Keratinocyte (primary cell): ENCODE measurements at regions not wholly inside any gene's neighbourhood (a gene's known extent, or its start where the extent isn't known, plus 50 kb on each side); places are given as distances from the start of the nearest gene placed in this dataset.

Source experiments
- DNase-seq: peaks from one replicate; pipeline ENCODE4 v3.0.0-alpha.2; 2011; ENCODE audit warnings: low read depth, missing footprints, low spot score
- FAIRE-seq: peaks from 2 replicates; lab custom pipeline; 2011; peaks lifted over from hg19 to GRCh38; lab: Jason Lieb, UNC
- H2AFZ ChIP-seq: 2 replicates; pipeline ENCODE4 v1.6.0; 2012; ENCODE audit warnings: low read length, control low read depth, inconsistent platforms; ENCODE audit not compliant: control insufficient read depth
- H3K27ac ChIP-seq: 2 replicates; pipeline ENCODE4 v1.5.1; 2011; ENCODE audit warnings: low read length; ENCODE audit not compliant: control insufficient read depth, insufficient read depth
- H3K27me3 ChIP-seq: 3 replicates; pipeline ENCODE4 v1.6.0; 2011; ENCODE audit warnings: low read length; ENCODE audit not compliant: control insufficient read depth, insufficient read depth; ENCODE audit errors: extremely low read depth
- H3K36me3 ChIP-seq, 2 experiments: 2 replicates in 1 of 2; 3 replicates in 1 of 2; pipeline ENCODE4 v1.5.1; 2011; ENCODE audit warnings: low read length in 2 of 2, mild to moderate bottlenecking in 1 of 2; ENCODE audit not compliant: control insufficient read depth in 2 of 2, insufficient read depth in 2 of 2; ENCODE audit errors: extremely low read depth in 1 of 2
- H3K4me1 ChIP-seq: 3 replicates; pipeline ENCODE4 v1.5.1; 2011; ENCODE audit warnings: low read length; ENCODE audit not compliant: control insufficient read depth, insufficient read depth; ENCODE audit errors: extremely low read depth
- H3K4me2 ChIP-seq: 3 replicates; pipeline ENCODE4 v1.6.0; 2011; ENCODE audit warnings: low read depth, low read length; ENCODE audit not compliant: control insufficient read depth, insufficient read depth; ENCODE audit errors: extremely low read depth
- H3K4me3 ChIP-seq, 3 experiments: fragments of 200-600 bp in 1 of 3; sonication (generic) in 1 of 3; 2 replicates in 2 of 3; 3 replicates in 1 of 3; pipeline ENCODE4 v1.5.1; 2011 to 2016; ENCODE audit warnings: low read length in 3 of 3, mild to moderate bottlenecking in 3 of 3, control low read depth in 2 of 3, inconsistent platforms in 1 of 3, low read depth in 1 of 3, mixed read lengths in 1 of 3, mixed run types in 1 of 3, moderate library complexity in 1 of 3; ENCODE audit not compliant: control insufficient read depth in 2 of 3, insufficient read depth in 2 of 3; ENCODE audit errors: extremely low read depth in 1 of 3
- H3K79me2 ChIP-seq: 2 replicates; pipeline ENCODE4 v1.6.0; 2012; ENCODE audit warnings: low read length; ENCODE audit not compliant: control insufficient read depth, insufficient read depth
- H3K9ac ChIP-seq: 3 replicates; pipeline ENCODE4 v1.6.0; 2011; ENCODE audit warnings: low read length; ENCODE audit not compliant: control insufficient read depth, insufficient read depth; ENCODE audit errors: extremely low read depth
- H3K9me1 ChIP-seq: 3 replicates; pipeline ENCODE4 v1.6.0; 2011; ENCODE audit warnings: low read length; ENCODE audit not compliant: control insufficient read depth, insufficient read depth; ENCODE audit errors: extremely low read depth
- H3K9me3 ChIP-seq: 2 replicates; pipeline ENCODE4 v1.5.1; 2012; ENCODE audit warnings: low read depth, low read length; ENCODE audit not compliant: control insufficient read depth
- H4K20me1 ChIP-seq: 3 replicates; pipeline ENCODE4 v1.6.0; 2011; ENCODE audit warnings: low read length; ENCODE audit not compliant: control insufficient read depth, insufficient read depth; ENCODE audit errors: extremely low read depth
- EZH2 ChIP-seq: IDR thresholded peaks from one replicate; pipeline ENCODE4 v1.6.1; 2012; ENCODE audit warnings: inconsistent platforms, mild to moderate bottlenecking, low read length, moderate library complexity
- dilution Hi-C: fragments of 300-500 bp; cut with MboI; formaldehyde crosslinking; loops from one replicate; pipeline ENCODE4 v1.7.0; 2020; ENCODE audit warnings: low sequenced_read_pairs; ENCODE audit not compliant: extremely low pct_ligation_motif_present
- TF ChIP-seq, protein P1 (sequence below), 3 experiments: IDR thresholded peaks in 1 of 3; conservative IDR thresholded peaks in 1 of 3; optimal IDR thresholded peaks in 1 of 3; 2 replicates in 2 of 3; 3 replicates in 1 of 3; pipeline versions ENCODE3 to v1.5.1; 2011; ENCODE audit warnings: low read length in 3 of 3, mild to moderate bottlenecking in 3 of 3, moderate library complexity in 2 of 3, control low read depth in 1 of 3, inconsistent platforms in 1 of 3; ENCODE audit not compliant: insufficient read depth in 2 of 3; ENCODE audit errors: extremely low read depth in 1 of 3

DNA sequence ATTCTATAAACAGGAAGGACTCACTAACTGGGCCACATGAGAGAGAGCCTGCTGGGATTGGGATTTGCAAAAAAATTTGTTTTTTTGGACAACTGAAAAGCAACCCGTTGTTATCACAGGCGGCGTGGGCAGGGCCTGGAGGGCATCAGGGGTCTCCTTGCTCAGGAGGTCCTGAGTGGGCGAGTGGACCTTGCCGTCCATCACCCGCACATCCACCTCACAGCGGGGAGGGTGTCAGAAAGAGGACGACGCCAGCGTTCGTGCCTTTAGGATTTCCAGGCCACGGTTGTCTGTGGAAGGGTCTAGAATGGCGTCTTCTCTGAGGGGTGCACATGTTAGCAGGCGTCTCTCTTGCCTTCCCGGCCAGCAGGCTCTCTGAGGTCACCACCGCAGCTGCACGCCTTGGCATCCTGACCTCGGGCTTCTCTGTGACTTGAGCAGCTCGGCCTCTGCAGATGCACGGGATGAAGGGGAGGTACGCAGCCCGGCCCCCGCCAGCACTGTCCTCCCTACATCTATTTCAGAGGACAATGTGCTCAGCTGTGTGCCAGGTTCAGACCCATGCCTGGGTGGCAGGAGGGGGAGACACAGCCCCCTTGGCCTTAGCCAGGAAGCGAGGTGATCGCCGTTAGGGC, 749.5 kb downstream of the BRD1 start:
- Histone ChIP-seq H3K9me1 (no peaks in the 10 kb centered on the region), H3K27ac (no peak overlapping the region), H3K27me3 (no peaks in the 10 kb centered on the region), H3K4me3 (no peak overlapping the region), H3K4me2 (no peak overlapping the region), H2AFZ (no peak overlapping the region), H3K36me3 (no peaks in the 10 kb centered on the region), H3K9me3 (peaks cover 13% of the 10 kb centered on the region), H4K20me1 (no peaks in the 10 kb centered on the region), H3K4me1 (no peaks in the 10 kb centered on the region), H3K9ac (no peak overlapping the region), H3K79me2 (no peaks in the 10 kb centered on the region)
- TF ChIP-seq, protein P1, sequence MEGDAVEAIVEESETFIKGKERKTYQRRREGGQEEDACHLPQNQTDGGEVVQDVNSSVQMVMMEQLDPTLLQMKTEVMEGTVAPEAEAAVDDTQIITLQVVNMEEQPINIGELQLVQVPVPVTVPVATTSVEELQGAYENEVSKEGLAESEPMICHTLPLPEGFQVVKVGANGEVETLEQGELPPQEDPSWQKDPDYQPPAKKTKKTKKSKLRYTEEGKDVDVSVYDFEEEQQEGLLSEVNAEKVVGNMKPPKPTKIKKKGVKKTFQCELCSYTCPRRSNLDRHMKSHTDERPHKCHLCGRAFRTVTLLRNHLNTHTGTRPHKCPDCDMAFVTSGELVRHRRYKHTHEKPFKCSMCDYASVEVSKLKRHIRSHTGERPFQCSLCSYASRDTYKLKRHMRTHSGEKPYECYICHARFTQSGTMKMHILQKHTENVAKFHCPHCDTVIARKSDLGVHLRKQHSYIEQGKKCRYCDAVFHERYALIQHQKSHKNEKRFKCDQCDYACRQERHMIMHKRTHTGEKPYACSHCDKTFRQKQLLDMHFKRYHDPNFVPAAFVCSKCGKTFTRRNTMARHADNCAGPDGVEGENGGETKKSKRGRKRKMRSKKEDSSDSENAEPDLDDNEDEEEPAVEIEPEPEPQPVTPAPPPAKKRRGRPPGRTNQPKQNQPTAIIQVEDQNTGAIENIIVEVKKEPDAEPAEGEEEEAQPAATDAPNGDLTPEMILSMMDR (optimal IDR thresholded peaks at IDR 0.05 in 1 of 3, IDR thresholded peaks at IDR 0.05 in 1 of 3, conservative IDR thresholded peaks at IDR 0.05 in 1 of 3; ENCODE audit: extremely low read depth in 1 of 3, insufficient read depth in 2 of 3, low read length in 3 of 3) = no peak
- no peak for TF ChIP-seq EZH2
- DNase-seq = no peak
- dilution Hi-C loops = no loop called here
- no peak for FAIRE-seq

GRCh38 chr22:49077586-49077985, 750.1 kb downstream of the BRD1 start:
- Histone ChIP-seq H3K4me1 (no peaks in the 10 kb centered on the region), H3K9me1 (no peaks in the 10 kb centered on the region), H2AFZ (no peak overlapping the region), H3K4me2 (no peak overlapping the region), H3K9ac (no peak overlapping the region), H3K79me2 (no peaks in the 10 kb centered on the region), H4K20me1 (no peaks in the 10 kb centered on the region), H3K27ac (no peak overlapping the region), H3K4me3 (no peak overlapping the region), H3K36me3 (no peaks in the 10 kb centered on the region), H3K9me3 (peaks cover 13% of the 10 kb centered on the region), H3K27me3 (no peaks in the 10 kb centered on the region)
- FAIRE-seq = no peak
- DNase-seq = no peak
- dilution Hi-C loops = no loop called here
- no peak for TF ChIP-seq EZH2
- TF ChIP-seq, protein P1 (optimal IDR thresholded peaks at IDR 0.05 in 1 of 3, IDR thresholded peaks at IDR 0.05 in 1 of 3, conservative IDR thresholded peaks at IDR 0.05 in 1 of 3; ENCODE audit: extremely low read depth in 1 of 3, insufficient read depth in 2 of 3, low read length in 3 of 3) = no peak
